Thyroid gland (tissue), 4 donors: ENCODE measurements at regions not wholly inside any gene's neighbourhood (a gene's known extent, or its start where the extent isn't known, plus 50 kb on each side); places are given as distances from the start of the nearest gene placed in this dataset.

Source experiments
- DNase-seq, 2 donors: peaks; one replicate each; pipeline ENCODE4 v3.0.0-alpha.2; 2019
- H3K27ac ChIP-seq, 3 donors: fragments of 200-600 bp; sonication (generic); 1 replicate in 2 of 3; 2 replicates in 1 of 3; pipeline ENCODE4 v1.5.1; 2016 to 2019; ENCODE audit warnings: mild to moderate bottlenecking in 1 of 3, moderate library complexity in 1 of 3
- H3K27me3 ChIP-seq: fragments of 200-600 bp; sonication (generic); one replicate; pipeline ENCODE4 v1.5.1; 2019
- H3K36me3 ChIP-seq, 2 donors: fragments of 200-600 bp; sonication (generic); one replicate each; pipeline ENCODE4 v1.5.1; 2016 to 2019
- H3K4me1 ChIP-seq, 2 donors: fragments of 200-600 bp; sonication (generic); one replicate each; pipeline ENCODE4 v1.5.1; 2017 to 2019
- H3K4me3 ChIP-seq, 3 donors: fragments of 200-600 bp; sonication (generic); replicated peaks in 1 of 3; 1 replicate in 2 of 3; 2 replicates in 1 of 3; pipeline ENCODE4 v1.5.1; 2016; ENCODE audit warnings: mild to moderate bottlenecking in 1 of 3
- H3K9me3 ChIP-seq: fragments of 200-600 bp; sonication (generic); one replicate; pipeline ENCODE4 v1.5.1; 2017
- CTCF ChIP-seq, 6 experiments: fragments of 200-600 bp in 3 of 6; fragments of 450-650 bp in 3 of 6; sonication (generic) in 3 of 6; IDR thresholded peaks; one replicate each; pipeline ENCODE4 v1.5.1; 2016 to 2019; ENCODE audit warnings: antibody characterized with exemption in 6 of 6, mild to moderate bottlenecking in 2 of 6, inconsistent platforms in 1 of 6, moderate library complexity in 1 of 6
- POLR2A ChIP-seq, 2 donors: fragments of 450-650 bp; IDR thresholded peaks; one replicate each; pipeline ENCODE4 v1.6.1; 2017; ENCODE audit warnings: antibody characterized with exemption in 2 of 2, mild to moderate bottlenecking in 2 of 2, moderate library complexity in 1 of 2
- WGBS, 2 donors: methylation state at CpG; one replicate each; pipeline ENCODE4 v1.1.5; 2017; 5-methylcytosine and 5-hydroxymethylcytosine counted together
- intact Hi-C: fragments of 100-400 bp; cut with DNase I; formaldehyde crosslinking; loops from one replicate; pipeline ENCODE4 v1.15.1; 2023

GRCh38 chr5:39523821-39524220 is 99.0 kb upstream of the DAB2 start:
- no peak for TF ChIP-seq POLR2A (IDR thresholded peaks at IDR 0.05)
- TF ChIP-seq CTCF (IDR thresholded peaks at IDR 0.05): no peak
- Histone ChIP-seq H3K27me3 (no peaks in the 10 kb centered on the region), H3K27ac (no peak overlapping the region), H3K4me1 (peaks cover 16 to 17% of the 10 kb centered on the region in 2 donors), H3K36me3 (no peaks in the 10 kb centered on the region), H3K4me3 (no peak overlapping the region), H3K9me3 (no peaks in the 10 kb centered on the region)
- 90 to 95% methylated on average over 4 of the region's 4 CpGs for WGBS, 2 donors
- no peak for DNase-seq
- intact Hi-C loops: no loop called here

GRCh38 chr5:39521940-39522590 is 97.3 kb upstream of the DAB2 start:
- TF ChIP-seq POLR2A (IDR thresholded peaks at IDR 0.05): no peak
- no peak for TF ChIP-seq CTCF (IDR thresholded peaks at IDR 0.05)
- no peak for DNase-seq
- H3K27ac ChIP-seq: no peak overlapping the region
- intact Hi-C loops: no loop called here
- peaks cover 21 to 22% of the 10 kb centered on the region in 2 donors for H3K4me1 ChIP-seq
- H3K4me3 ChIP-seq: no peak overlapping the region
- H3K36me3 ChIP-seq: no peaks in the 10 kb centered on the region
- no peaks in the 10 kb centered on the region for H3K27me3 ChIP-seq
- WGBS, 2 donors: 78 to 84% methylated on average over 4 of the region's 4 CpGs
- H3K9me3 ChIP-seq: no peaks in the 10 kb centered on the region

- 88 to 93% methylated on average over 2 of the region's 2 CpGs for WGBS, 2 donors
- no peak for DNase-seq
- intact Hi-C loops: no loop called here
- Histone ChIP-seq H3K36me3 (no peaks in the 10 kb centered on the region), H3K27ac (no peak overlapping the region), H3K4me1 (peaks cover 21 to 22% of the 10 kb centered on the region in 2 donors), H3K9me3 (no peaks in the 10 kb centered on the region), H3K4me3 (no peak overlapping the region), H3K27me3 (no peaks in the 10 kb centered on the region)
- TF ChIP-seq CTCF (IDR thresholded peaks at IDR 0.05) (no peak), POLR2A (IDR thresholded peaks at IDR 0.05) (no peak)
These were observed 96.5 kb upstream of the DAB2 start for GRCh38 chr5:39521098-39521860.

- no peak for DNase-seq
- peaks cover 21 to 22% of the 10 kb centered on the region in 2 donors for H3K4me1 ChIP-seq
- intact Hi-C loops: no loop called here
- H3K9me3 ChIP-seq: no peaks in the 10 kb centered on the region
- H3K27ac ChIP-seq: peak overlapping the region in 1 of 3 donors; percentile 45
- H3K4me3 ChIP-seq: no peak overlapping the region
- TF ChIP-seq CTCF (IDR thresholded peaks at IDR 0.05): no peak
- no peak for TF ChIP-seq POLR2A (IDR thresholded peaks at IDR 0.05)
- H3K27me3 ChIP-seq: no peaks in the 10 kb centered on the region
- 62 to 73% methylated on average over 3 of the region's 3 CpGs for WGBS, 2 donors
- no peaks in the 10 kb centered on the region for H3K36me3 ChIP-seq
These were observed 95.4 kb upstream of the DAB2 start for GRCh38 chr5:39520232-39520572.

- H3K27ac ChIP-seq: peak overlapping the region in 1 of 3 donors; percentile 45
- no peak for DNase-seq
- no peak overlapping the region for H3K4me3 ChIP-seq
- no peaks in the 10 kb centered on the region for H3K36me3 ChIP-seq
- WGBS, 2 donors: 58 to 59% methylated on average over 3 of the region's 3 CpGs
- TF ChIP-seq CTCF (IDR thresholded peaks at IDR 0.05): no peak
- no peak for TF ChIP-seq POLR2A (IDR thresholded peaks at IDR 0.05)
- intact Hi-C loops: no loop called here
- H3K4me1 ChIP-seq: peaks cover 21 to 22% of the 10 kb centered on the region in 2 donors
- no peaks in the 10 kb centered on the region for H3K27me3 ChIP-seq
- no peaks in the 10 kb centered on the region for H3K9me3 ChIP-seq
These were observed 94.9 kb upstream of the DAB2 start for GRCh38 chr5:39519566-39520231.
